PFSK-1 (cell line): ENCODE measurements at regions not wholly inside any gene's neighbourhood (a gene's known extent, or its start where the extent isn't known, plus 50 kb on each side); places are given as distances from the start of the nearest gene placed in this dataset.

Source experiments
- FOXP2 ChIP-seq: optimal IDR thresholded peaks from 2 replicates; pipeline ENCODE3; 2011; ENCODE audit warnings: borderline replicate concordance, control low read depth, inconsistent platforms; ENCODE audit not compliant: insufficient read depth; ENCODE audit errors: extremely low read length, extremely low read depth
- POLR2AphosphoS5 ChIP-seq: IDR thresholded peaks from 2 replicates; pipeline ENCODE4 v1.6.1; 2012; ENCODE audit warnings: low read depth, mild to moderate bottlenecking, control low read depth, low read length, moderate library complexity
- SIN3A ChIP-seq: IDR thresholded peaks from 2 replicates; pipeline ENCODE4 v1.6.1; 2012; ENCODE audit warnings: mild to moderate bottlenecking, low read length, moderate library complexity, borderline replicate concordance; ENCODE audit not compliant: insufficient read depth
- TAF1 ChIP-seq: IDR thresholded peaks from 2 replicates; pipeline ENCODE4 v1.6.1; 2012; ENCODE audit warnings: low read length, control low read depth, borderline replicate concordance; ENCODE audit not compliant: insufficient read depth
- TF ChIP-seq, protein P1 (sequence below), 2 experiments: IDR thresholded peaks; 2 replicates each; pipeline versions ENCODE4 v1.6.1 to v1.8.0; 2011 to 2012; ENCODE audit warnings: low read depth in 2 of 2, low read length in 2 of 2, control low read depth in 1 of 2, inconsistent platforms in 1 of 2, mild to moderate bottlenecking in 1 of 2, moderate library complexity in 1 of 2; ENCODE audit not compliant: insufficient read depth in 1 of 2

DNA sequence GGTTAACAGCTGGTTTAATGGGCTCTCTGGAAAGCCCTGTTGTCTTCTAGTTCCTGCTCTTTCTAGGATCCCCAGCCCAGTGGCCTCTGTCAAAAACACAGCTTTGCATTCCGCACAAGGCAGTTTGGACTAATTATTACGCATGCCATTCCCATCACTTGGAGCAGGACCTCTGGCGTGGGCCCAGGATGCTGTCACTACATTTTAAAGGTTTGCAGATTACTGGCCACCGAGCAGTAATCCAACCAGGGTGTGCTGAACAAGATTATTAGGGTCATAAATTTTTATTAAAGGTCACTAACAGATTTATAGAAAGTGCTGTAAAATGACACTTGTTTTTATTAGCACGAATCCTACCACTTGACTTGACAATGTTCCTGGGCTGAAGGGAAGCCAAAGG, 143.6 kb upstream of the SLC6A11 start:
- TF ChIP-seq TAF1 (no peak), FOXP2 (no peak), POLR2AphosphoS5 (no peak), SIN3A (no peak)
- TF ChIP-seq, protein P1, sequence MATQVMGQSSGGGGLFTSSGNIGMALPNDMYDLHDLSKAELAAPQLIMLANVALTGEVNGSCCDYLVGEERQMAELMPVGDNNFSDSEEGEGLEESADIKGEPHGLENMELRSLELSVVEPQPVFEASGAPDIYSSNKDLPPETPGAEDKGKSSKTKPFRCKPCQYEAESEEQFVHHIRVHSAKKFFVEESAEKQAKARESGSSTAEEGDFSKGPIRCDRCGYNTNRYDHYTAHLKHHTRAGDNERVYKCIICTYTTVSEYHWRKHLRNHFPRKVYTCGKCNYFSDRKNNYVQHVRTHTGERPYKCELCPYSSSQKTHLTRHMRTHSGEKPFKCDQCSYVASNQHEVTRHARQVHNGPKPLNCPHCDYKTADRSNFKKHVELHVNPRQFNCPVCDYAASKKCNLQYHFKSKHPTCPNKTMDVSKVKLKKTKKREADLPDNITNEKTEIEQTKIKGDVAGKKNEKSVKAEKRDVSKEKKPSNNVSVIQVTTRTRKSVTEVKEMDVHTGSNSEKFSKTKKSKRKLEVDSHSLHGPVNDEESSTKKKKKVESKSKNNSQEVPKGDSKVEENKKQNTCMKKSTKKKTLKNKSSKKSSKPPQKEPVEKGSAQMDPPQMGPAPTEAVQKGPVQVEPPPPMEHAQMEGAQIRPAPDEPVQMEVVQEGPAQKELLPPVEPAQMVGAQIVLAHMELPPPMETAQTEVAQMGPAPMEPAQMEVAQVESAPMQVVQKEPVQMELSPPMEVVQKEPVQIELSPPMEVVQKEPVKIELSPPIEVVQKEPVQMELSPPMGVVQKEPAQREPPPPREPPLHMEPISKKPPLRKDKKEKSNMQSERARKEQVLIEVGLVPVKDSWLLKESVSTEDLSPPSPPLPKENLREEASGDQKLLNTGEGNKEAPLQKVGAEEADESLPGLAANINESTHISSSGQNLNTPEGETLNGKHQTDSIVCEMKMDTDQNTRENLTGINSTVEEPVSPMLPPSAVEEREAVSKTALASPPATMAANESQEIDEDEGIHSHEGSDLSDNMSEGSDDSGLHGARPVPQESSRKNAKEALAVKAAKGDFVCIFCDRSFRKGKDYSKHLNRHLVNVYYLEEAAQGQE (IDR thresholded peaks at IDR 0.05; ENCODE audit: insufficient read depth in 1 of 2, low read depth in 2 of 2, low read length in 2 of 2): no peak

DNA sequence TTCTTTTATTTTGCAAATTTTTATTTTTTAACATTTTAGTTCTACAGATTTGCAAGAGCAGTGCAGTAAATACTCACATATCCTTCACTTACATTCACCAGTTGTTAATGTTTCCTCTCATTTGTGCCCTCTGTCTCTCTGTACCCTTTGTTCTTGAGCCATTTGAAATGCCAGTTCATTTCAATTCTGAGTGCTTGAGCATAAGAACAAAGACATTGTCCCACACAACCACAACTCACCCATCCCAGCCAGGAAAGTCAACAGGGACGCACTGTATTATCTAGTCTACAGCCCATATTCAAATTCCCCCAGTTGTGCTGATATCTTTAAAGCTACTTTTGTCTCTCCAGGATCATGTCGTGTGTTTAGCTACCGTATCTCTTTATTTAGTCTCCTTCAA, 141.4 kb upstream of the SLC6A11 start:
- TF ChIP-seq POLR2AphosphoS5: no peak
- no peak for TF ChIP-seq FOXP2
- TF ChIP-seq SIN3A: no peak
- TF ChIP-seq TAF1: no peak
- TF ChIP-seq, protein P1 (IDR thresholded peaks at IDR 0.05; ENCODE audit: insufficient read depth in 1 of 2, low read depth in 2 of 2, low read length in 2 of 2): no peak

DNA sequence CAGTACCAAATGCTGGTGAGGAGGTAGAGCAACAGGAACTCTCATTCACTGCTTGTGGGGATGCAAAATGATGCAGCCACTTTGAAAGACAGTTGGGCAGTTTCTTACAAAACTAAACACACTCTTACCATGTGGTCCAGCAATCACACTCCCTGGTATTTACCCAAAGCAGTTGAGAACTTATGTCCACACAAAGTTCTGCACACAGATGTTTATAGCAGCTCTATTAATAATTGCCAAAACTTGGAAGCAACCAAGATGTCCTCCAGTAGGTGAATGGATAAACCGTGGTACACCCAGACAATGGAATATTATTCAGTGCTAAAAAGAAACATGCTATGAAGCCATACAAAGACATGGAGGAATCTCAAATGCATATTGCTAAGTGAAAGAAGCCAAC, 139.1 kb upstream of the SLC6A11 start:
- TF ChIP-seq, protein P1 (IDR thresholded peaks at IDR 0.05; ENCODE audit: insufficient read depth in 1 of 2, low read depth in 2 of 2, low read length in 2 of 2): no peak
- TF ChIP-seq TAF1: no peak
- no peak for TF ChIP-seq POLR2AphosphoS5
- no peak for TF ChIP-seq SIN3A
- no peak for TF ChIP-seq FOXP2

DNA sequence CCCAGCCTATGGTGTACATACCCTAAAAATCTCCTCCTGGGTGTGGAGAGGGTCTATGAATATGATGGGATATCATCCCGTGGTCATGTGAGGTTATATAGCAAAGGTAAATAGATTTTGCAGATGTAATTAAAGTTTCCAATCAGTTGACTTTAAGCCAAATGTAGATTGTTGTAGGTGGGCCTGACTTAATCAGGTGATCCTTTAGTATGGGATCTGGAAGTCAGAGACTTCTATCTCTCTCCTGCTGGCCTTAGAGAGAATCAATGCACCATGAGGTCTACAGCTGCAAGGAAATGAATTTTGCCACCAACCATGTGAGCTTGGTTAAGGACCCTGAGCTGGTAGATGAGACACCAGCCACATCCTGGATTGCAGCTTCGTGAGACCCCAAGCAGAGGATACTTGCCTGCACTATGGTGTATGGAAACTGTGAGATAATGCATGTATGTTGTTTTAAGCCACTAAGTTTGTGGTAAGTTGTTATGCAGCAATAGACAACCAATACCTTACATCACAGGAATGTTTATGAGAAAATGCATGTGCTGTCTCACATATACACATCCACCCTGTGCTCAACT, 137.1 kb upstream of the SLC6A11 start:
- TF ChIP-seq SIN3A: no peak
- TF ChIP-seq FOXP2: no peak
- TF ChIP-seq TAF1: no peak
- TF ChIP-seq, protein P1 (IDR thresholded peaks at IDR 0.05; ENCODE audit: insufficient read depth in 1 of 2, low read depth in 2 of 2, low read length in 2 of 2): no peak
- TF ChIP-seq POLR2AphosphoS5: no peak
